Hepatocyte (in vitro differentiated cells): ENCODE measurements at regions not wholly inside any gene's neighbourhood (a gene's known extent, or its start where the extent isn't known, plus 50 kb on each side); places are given as distances from the start of the nearest gene placed in this dataset.

ENCODE experiments used
- DNase-seq: peaks from one replicate; pipeline ENCODE4 v3.0.0-alpha.2; 2016; ENCODE audit warnings: low spot score
- H2AFZ ChIP-seq: fragments of 200-600 bp; sonication (generic); 2 replicates; pipeline ENCODE4 v1.6.0; 2016; ENCODE audit warnings: antibody characterized with exemption, mild to moderate bottlenecking
- H3K27ac ChIP-seq: fragments of 200-600 bp; sonication (generic); 2 replicates; pipeline ENCODE4 v1.5.1; 2016; ENCODE audit warnings: mild to moderate bottlenecking
- H3K27me3 ChIP-seq: fragments of 200-600 bp; sonication (generic); 2 replicates; pipeline ENCODE4 v1.6.1; 2016
- H3K36me3 ChIP-seq: fragments of 200-600 bp; sonication (generic); replicated peaks from 2 replicates; pipeline ENCODE4 v1.5.1; 2016; ENCODE audit warnings: low read depth; ENCODE audit not compliant: insufficient read depth
- H3K4me1 ChIP-seq: fragments of 200-600 bp; sonication (generic); 2 replicates; pipeline ENCODE4 v1.5.1; 2016; ENCODE audit warnings: mild to moderate bottlenecking, moderate library complexity; ENCODE audit not compliant: insufficient read depth
- H3K4me2 ChIP-seq: fragments of 200-600 bp; sonication (generic); 2 replicates; pipeline ENCODE4 v1.6.0; 2016
- H3K4me3 ChIP-seq: fragments of 200-600 bp; sonication (generic); 2 replicates; pipeline ENCODE4 v1.5.1; 2016; ENCODE audit warnings: mild to moderate bottlenecking
- H3K79me2 ChIP-seq: fragments of 200-600 bp; sonication (generic); 2 replicates; pipeline ENCODE4 v1.6.0; 2017; ENCODE audit warnings: mild to moderate bottlenecking
- H3K9me2 ChIP-seq: fragments of 200-600 bp; sonication (generic); replicated peaks from 2 replicates; pipeline ENCODE4 v1.6.0; 2017; ENCODE audit warnings: mild to moderate bottlenecking; ENCODE audit not compliant: insufficient read depth
- H3K9me3 ChIP-seq: fragments of 200-600 bp; sonication (generic); 2 replicates; pipeline ENCODE4 v1.5.1; 2016; ENCODE audit warnings: low read depth, mild to moderate bottlenecking
- H4K20me1 ChIP-seq: fragments of 200-600 bp; sonication (generic); 2 replicates; pipeline ENCODE4 v1.6.0; 2016; ENCODE audit warnings: mild to moderate bottlenecking; ENCODE audit not compliant: insufficient read depth, poor library complexity, severe bottlenecking
- CTCF ChIP-seq: fragments of 200-600 bp; sonication (generic); IDR thresholded peaks from 2 replicates; pipeline ENCODE4 v1.5.1; 2016; ENCODE audit warnings: antibody characterized with exemption, mild to moderate bottlenecking; ENCODE audit not compliant: poor library complexity
- EZH2 ChIP-seq: fragments of 200-600 bp; sonication (generic); IDR thresholded peaks from 2 replicates; pipeline ENCODE4 v1.6.1; 2016; ENCODE audit warnings: antibody characterized with exemption, mild to moderate bottlenecking, borderline replicate concordance
- EZH2phosphoT487 ChIP-seq: fragments of 200-600 bp; sonication (generic); IDR thresholded peaks from one replicate; pipeline ENCODE4 v1.6.1; 2018; ENCODE audit warnings: antibody characterized with exemption, mild to moderate bottlenecking, low read depth, moderate library complexity; ENCODE audit not compliant: unreplicated experiment, severe bottlenecking
- WGBS: methylation state at CpG from one replicate; pipeline ENCODE4 v1.1.6; 2016; ENCODE audit warnings: low lambda C conversion rate; ENCODE audit errors: missing lambda C conversion rate; 5-methylcytosine and 5-hydroxymethylcytosine counted together

GRCh38 chr15:31265871-31266711, 60.5 kb upstream of the KLF13 start:
- Histone ChIP-seq H3K36me3 (no peaks in the 10 kb centered on the region), H3K9me2 (no peaks in the 10 kb centered on the region), H3K4me2 (no peak overlapping the region), H4K20me1 (no peaks in the 10 kb centered on the region), H3K27ac (no peak overlapping the region), H3K27me3 (no peaks in the 10 kb centered on the region), H3K9me3 (no peaks in the 10 kb centered on the region), H3K4me1 (peaks cover 13% of the 10 kb centered on the region), H3K4me3 (no peak overlapping the region), H2AFZ (no peak overlapping the region), H3K79me2 (no peaks in the 10 kb centered on the region)
- no peak for TF ChIP-seq EZH2phosphoT487
- no peak for TF ChIP-seq CTCF
- no peak for DNase-seq
- 68% methylated on average over 19 of the region's 22 CpGs for WGBS

DNA sequence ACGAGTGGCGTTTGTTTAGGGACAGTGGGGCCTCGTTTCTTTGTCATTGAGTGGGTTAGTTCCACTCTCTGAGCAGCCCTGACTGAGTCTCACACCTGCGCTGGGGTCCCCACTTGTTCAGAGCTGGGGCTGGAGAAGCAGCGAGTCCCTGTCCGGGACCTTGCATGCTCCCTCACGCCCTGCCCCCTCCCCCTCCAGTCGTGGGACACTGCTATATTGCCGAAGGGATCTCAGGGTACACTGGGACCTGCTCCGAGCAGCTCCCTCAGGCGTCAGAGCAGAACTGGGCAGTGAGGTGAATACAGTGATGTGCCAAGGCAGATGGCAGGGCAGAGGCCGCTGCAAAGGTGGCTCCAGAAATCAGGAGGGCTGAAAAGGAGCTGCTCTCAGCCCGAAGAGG, 59.9 kb upstream of the KLF13 start:
- Histone ChIP-seq H4K20me1 (no peaks in the 10 kb centered on the region), H3K79me2 (no peaks in the 10 kb centered on the region), H3K4me1 (peaks cover 13% of the 10 kb centered on the region), H3K36me3 (no peaks in the 10 kb centered on the region), H2AFZ (no peak overlapping the region), H3K9me3 (no peaks in the 10 kb centered on the region), H3K27me3 (no peaks in the 10 kb centered on the region), H3K4me3 (no peak overlapping the region), H3K27ac (no peak overlapping the region), H3K9me2 (no peaks in the 10 kb centered on the region), H3K4me2 (no peak overlapping the region)
- 75% methylated on average over 13 of the region's 13 CpGs for WGBS
- DNase-seq, result peak; percentile 3
- TF ChIP-seq EZH2, result no peak
- TF ChIP-seq EZH2phosphoT487, result no peak
- TF ChIP-seq CTCF, result no peak

GRCh38 chr15:31267161-31268107, 59.2 kb upstream of the KLF13 start:
- Histone ChIP-seq H3K27me3 (no peaks in the 10 kb centered on the region), H3K4me2 (no peak overlapping the region), H3K27ac (no peak overlapping the region), H3K4me3 (no peak overlapping the region), H3K79me2 (no peaks in the 10 kb centered on the region), H3K9me2 (no peaks in the 10 kb centered on the region), H3K9me3 (no peaks in the 10 kb centered on the region), H4K20me1 (no peaks in the 10 kb centered on the region), H3K4me1 (peaks cover 13% of the 10 kb centered on the region), H2AFZ (no peak overlapping the region), H3K36me3 (no peaks in the 10 kb centered on the region)
- no peak for DNase-seq
- TF ChIP-seq EZH2 (no peak), EZH2phosphoT487 (no peak), CTCF (no peak)
- WGBS, result 93% methylated on average over 19 of the region's 20 CpGs
